CD14-positive monocyte (primary cell): ENCODE measurements at regions not wholly inside any gene's neighbourhood (a gene's known extent, or its start where the extent isn't known, plus 50 kb on each side); places are given as distances from the start of the nearest gene placed in this dataset.

Experiments
- DNase-seq, 3 donors: peaks; one replicate each; pipeline ENCODE4 v3.0.0-alpha.2; 2011 to 2022
- H2AFZ ChIP-seq: 2 replicates; pipeline ENCODE4 v1.6.0; 2012; ENCODE audit warnings: mild to moderate bottlenecking, low read depth, low read length, inconsistent platforms; ENCODE audit not compliant: insufficient read depth, poor library complexity, severe bottlenecking
- H3K27ac ChIP-seq, 2 donors: 1 replicate in 1 of 2; 2 replicates in 1 of 2; pipeline ENCODE4 v1.5.1; 2012 to 2013; ENCODE audit warnings: low read length in 2 of 2, control low read depth in 1 of 2, inconsistent platforms in 1 of 2, low read depth in 1 of 2, mild to moderate bottlenecking in 1 of 2
- H3K27me3 ChIP-seq, 2 donors: one replicate each; pipeline versions ENCODE4 v1.6.0 to v1.6.1; 2011 to 2013; ENCODE audit warnings: low read length in 2 of 2; ENCODE audit not compliant: control insufficient read depth in 2 of 2, insufficient read depth in 2 of 2
- H3K36me3 ChIP-seq, 2 donors: replicated peaks in 1 of 2; 1 replicate in 1 of 2; 2 replicates in 1 of 2; pipeline versions ENCODE4 v1.5.1 to v1.6.1; 2012 to 2013; ENCODE audit warnings: low read length in 2 of 2, control low read depth in 1 of 2, inconsistent platforms in 1 of 2, mild to moderate bottlenecking in 1 of 2; ENCODE audit not compliant: insufficient read depth in 2 of 2, control insufficient read depth in 1 of 2
- H3K4me1 ChIP-seq, 2 donors: 1 replicate in 1 of 2; 2 replicates in 1 of 2; pipeline versions ENCODE4 v1.5.1 to v1.6.1; 2012 to 2013; ENCODE audit warnings: low read length in 2 of 2, control low read depth in 1 of 2, inconsistent platforms in 1 of 2, mild to moderate bottlenecking in 1 of 2, moderate library complexity in 1 of 2; ENCODE audit not compliant: insufficient read depth in 2 of 2, control insufficient read depth in 1 of 2
- H3K4me2 ChIP-seq: replicated peaks from 2 replicates; pipeline ENCODE3; 2012; ENCODE audit warnings: low read length, moderate library complexity, mild to moderate bottlenecking; ENCODE audit not compliant: poor library complexity, severe bottlenecking; ENCODE audit errors: extremely low read depth
- H3K4me3 ChIP-seq, 3 experiments: fragments of 200-600 bp in 1 of 3; sonication (generic) in 1 of 3; replicated peaks in 1 of 3; 1 replicate in 2 of 3; 2 replicates in 1 of 3; pipeline ENCODE4 v1.5.1; 2011 to 2013; ENCODE audit warnings: low read length in 3 of 3, mild to moderate bottlenecking in 3 of 3, control low read depth in 2 of 3, low read depth in 2 of 3, inconsistent platforms in 1 of 3, moderate library complexity in 1 of 3
- H3K79me2 ChIP-seq: 2 replicates; pipeline ENCODE4 v1.6.0; 2012; ENCODE audit warnings: mild to moderate bottlenecking, control low read depth, inconsistent platforms, low read length, moderate library complexity; ENCODE audit not compliant: insufficient read depth
- H3K9ac ChIP-seq: 2 replicates; pipeline ENCODE4 v1.6.0; 2017; ENCODE audit warnings: low read length, mild to moderate bottlenecking; ENCODE audit not compliant: insufficient read depth, poor library complexity, severe bottlenecking
- H3K9me3 ChIP-seq, 2 donors: replicated peaks in 1 of 2; 1 replicate in 1 of 2; 2 replicates in 1 of 2; pipeline versions ENCODE4 v1.5.1 to v1.6.1; 2012 to 2013; ENCODE audit warnings: low read length in 2 of 2, control low read depth in 1 of 2; ENCODE audit not compliant: control insufficient read depth in 1 of 2, insufficient read depth in 1 of 2
- H4K20me1 ChIP-seq: 2 replicates; pipeline ENCODE4 v1.6.0; 2012; ENCODE audit warnings: mild to moderate bottlenecking, low read length, control low read depth, moderate library complexity; ENCODE audit not compliant: insufficient read depth
- H3K27ac Mint-ChIP-seq, 7 donors: one replicate each; pipeline ENCODE4 v1.8.0; 2020; ENCODE audit warnings: mild to moderate bottlenecking in 7 of 7, mixed read lengths in 7 of 7, moderate library complexity in 6 of 7, inconsistent platforms in 2 of 7
- H3K27me3 Mint-ChIP-seq, 3 donors: one replicate each; pipeline ENCODE4 v1.8.0; 2021 to 2022; ENCODE audit warnings: low read depth in 3 of 3, mild to moderate bottlenecking in 3 of 3, mixed read lengths in 3 of 3, moderate library complexity in 3 of 3, inconsistent platforms in 1 of 3
- H3K36me3 Mint-ChIP-seq, 2 donors: one replicate each; pipeline ENCODE4 v1.8.0; 2020; ENCODE audit warnings: mixed read lengths in 2 of 2, inconsistent platforms in 1 of 2, mild to moderate bottlenecking in 1 of 2
- H3K4me1 Mint-ChIP-seq: one replicate; pipeline ENCODE4 v1.8.0; 2020; ENCODE audit warnings: mild to moderate bottlenecking, mixed read lengths
- H3K4me3 Mint-ChIP-seq, 2 donors: one replicate each; pipeline ENCODE4 v1.8.0; 2020; ENCODE audit warnings: mild to moderate bottlenecking in 2 of 2, mixed read lengths in 2 of 2, moderate library complexity in 1 of 2
- H3K9me3 Mint-ChIP-seq, 7 donors: one replicate each; pipeline ENCODE4 v1.8.0; 2020 to 2022; ENCODE audit warnings: mixed read lengths in 7 of 7, mild to moderate bottlenecking in 6 of 7, moderate library complexity in 6 of 7, inconsistent platforms in 2 of 7
- WGBS: methylation state at CpG from one replicate; pipeline ENCODE4 v1.1.5; 2013; ENCODE audit warnings: missing lambda C conversion rate; ENCODE audit not compliant: insufficient coverage; 5-methylcytosine and 5-hydroxymethylcytosine counted together
- intact Hi-C, 2 donors: fragments of 100-400 bp; cut with micrococcal nuclease; formaldehyde crosslinking; loops; one replicate each; pipeline versions ENCODE4 v1.15.0 to v1.15.1; 2023
- TF ChIP-seq, protein P1 (sequence below): fragments of 200-600 bp; IDR thresholded peaks from one replicate; pipeline ENCODE4 v1.8.0; 2022; ENCODE audit warnings: antibody characterized with exemption, mild to moderate bottlenecking

DNA sequence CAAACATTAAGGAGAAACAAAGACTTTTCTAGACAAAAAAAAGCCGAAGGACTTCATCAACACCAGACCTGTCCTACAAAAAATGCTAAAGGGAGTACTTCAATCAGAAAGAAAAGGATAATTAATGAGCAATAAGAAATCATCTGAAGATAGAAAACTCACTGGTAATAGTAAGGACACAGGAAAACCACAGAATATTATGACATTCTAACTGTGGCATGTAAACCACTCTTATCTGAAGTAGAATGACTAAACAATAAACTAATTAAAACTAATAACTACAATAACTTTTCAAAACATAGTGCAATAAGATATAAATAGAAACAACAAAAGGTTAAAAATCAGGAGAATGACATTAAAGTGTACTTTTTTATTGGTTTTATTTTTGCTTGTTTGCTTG is 584.5 kb upstream of the CCDC54 start:
- no peak overlapping the region for H2AFZ ChIP-seq
- Mint-ChIP-seq H3K27me3 (peaks cover 0 to 2% (median 2%) of the 10 kb centered on the region in 3 donors), H3K4me1 (no peaks in the 10 kb centered on the region), H3K4me3 (no peak overlapping the region), H3K36me3 (no peaks in the 10 kb centered on the region), H3K27ac (no peak overlapping the region), H3K9me3 (peaks cover 1 to 15% (median 6%) of the 10 kb centered on the region in 7 donors)
- H3K4me3 ChIP-seq, result no peak overlapping the region
- no peak overlapping the region for H3K27ac ChIP-seq
- TF ChIP-seq, protein P1, sequence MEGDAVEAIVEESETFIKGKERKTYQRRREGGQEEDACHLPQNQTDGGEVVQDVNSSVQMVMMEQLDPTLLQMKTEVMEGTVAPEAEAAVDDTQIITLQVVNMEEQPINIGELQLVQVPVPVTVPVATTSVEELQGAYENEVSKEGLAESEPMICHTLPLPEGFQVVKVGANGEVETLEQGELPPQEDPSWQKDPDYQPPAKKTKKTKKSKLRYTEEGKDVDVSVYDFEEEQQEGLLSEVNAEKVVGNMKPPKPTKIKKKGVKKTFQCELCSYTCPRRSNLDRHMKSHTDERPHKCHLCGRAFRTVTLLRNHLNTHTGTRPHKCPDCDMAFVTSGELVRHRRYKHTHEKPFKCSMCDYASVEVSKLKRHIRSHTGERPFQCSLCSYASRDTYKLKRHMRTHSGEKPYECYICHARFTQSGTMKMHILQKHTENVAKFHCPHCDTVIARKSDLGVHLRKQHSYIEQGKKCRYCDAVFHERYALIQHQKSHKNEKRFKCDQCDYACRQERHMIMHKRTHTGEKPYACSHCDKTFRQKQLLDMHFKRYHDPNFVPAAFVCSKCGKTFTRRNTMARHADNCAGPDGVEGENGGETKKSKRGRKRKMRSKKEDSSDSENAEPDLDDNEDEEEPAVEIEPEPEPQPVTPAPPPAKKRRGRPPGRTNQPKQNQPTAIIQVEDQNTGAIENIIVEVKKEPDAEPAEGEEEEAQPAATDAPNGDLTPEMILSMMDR, result no peak
- H3K9me3 ChIP-seq, result peaks cover 16% of the 10 kb centered on the region in 2 donors
- no peaks in the 10 kb centered on the region for H3K27me3 ChIP-seq
- no peaks in the 10 kb centered on the region for H3K4me1 ChIP-seq
- no CpG with 5 or more reads among the region's 1 CpG for WGBS
- no peaks in the 10 kb centered on the region for H3K36me3 ChIP-seq
- H4K20me1 ChIP-seq, result no peaks in the 10 kb centered on the region
- no peak for DNase-seq
- H3K79me2 ChIP-seq, result no peaks in the 10 kb centered on the region
- H3K4me2 ChIP-seq, result no peak overlapping the region
- intact Hi-C loops, result no loop called here
- H3K9ac ChIP-seq, result no peak overlapping the region

DNA sequence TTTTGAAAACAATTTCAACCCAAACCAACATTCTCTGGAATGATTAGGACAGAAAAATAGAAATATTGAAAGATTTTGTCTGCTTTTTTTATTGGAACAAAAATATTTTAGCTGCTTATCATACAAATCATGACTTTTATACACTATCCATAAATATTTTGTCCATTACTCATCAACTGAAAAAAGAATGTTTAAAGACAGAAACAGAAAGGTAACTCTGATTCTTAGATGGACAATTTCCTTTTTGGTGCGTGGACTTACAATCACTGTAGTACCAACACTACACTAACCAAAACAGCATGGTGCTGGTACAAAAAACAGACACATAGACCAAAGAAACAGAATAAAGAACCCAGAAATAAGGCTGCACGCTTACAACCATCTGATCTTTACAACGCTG is 582.8 kb upstream of the CCDC54 start:
- Histone ChIP-seq H3K9ac (no peak overlapping the region), H3K36me3 (no peaks in the 10 kb centered on the region), H4K20me1 (no peaks in the 10 kb centered on the region), H3K9me3 (peaks cover 16% of the 10 kb centered on the region in 2 donors), H3K27ac (no peak overlapping the region), H2AFZ (no peak overlapping the region), H3K4me1 (no peaks in the 10 kb centered on the region), H3K27me3 (no peaks in the 10 kb centered on the region), H3K4me2 (no peak overlapping the region), H3K4me3 (no peak overlapping the region), H3K79me2 (no peaks in the 10 kb centered on the region)
- H3K27ac Mint-ChIP-seq, result no peak overlapping the region
- H3K36me3 Mint-ChIP-seq, result no peaks in the 10 kb centered on the region
- H3K9me3 Mint-ChIP-seq, result peaks cover 1 to 9% (median 6%) of the 10 kb centered on the region in 7 donors
- no peaks in the 10 kb centered on the region for H3K4me1 Mint-ChIP-seq
- TF ChIP-seq, protein P1, result no peak
- H3K27me3 Mint-ChIP-seq, result peaks cover 0 to 2% (median 2%) of the 10 kb centered on the region in 3 donors
- no peak for DNase-seq
- 100% methylated on average over 3 of the region's 3 CpGs for WGBS
- intact Hi-C loops, result no loop called here
- H3K4me3 Mint-ChIP-seq, result no peak overlapping the region
